ENCODE measurements at regions not wholly inside any gene's neighbourhood (a gene's known extent, or its start where the extent isn't known, plus 50 kb on each side); places are given as distances from the start of the nearest gene placed in this dataset.

- H3K9me3 ChIP-seq (ENCODE audit: low read depth), result no peaks in the 10 kb centered on the region
- no peaks in the 10 kb centered on the region for H3K27me3 ChIP-seq
- no peak overlapping the region for H3K27ac ChIP-seq
- H3K36me3 ChIP-seq, result no peaks in the 10 kb centered on the region
- H3K4me1 ChIP-seq (ENCODE audit: low read depth), result no peaks in the 10 kb centered on the region
- TF ChIP-seq CTCF (IDR thresholded peaks at IDR 0.05; ENCODE audit: low read depth, low read length), result no peak
- no peak for DNase-seq (ENCODE audit: low read depth in 1 of 2, low spot score in 1 of 2)
- no peak overlapping the region for H3K4me3 ChIP-seq
Observed at GRCh38 chr12:14275111-14275510, 90.4 kb upstream of the ATF7IP start.

- TF ChIP-seq CTCF (IDR thresholded peaks at IDR 0.05; ENCODE audit: low read depth, low read length), result no peak
- Histone ChIP-seq H3K4me1 (ENCODE audit: low read depth) (no peaks in the 10 kb centered on the region), H3K36me3 (no peaks in the 10 kb centered on the region), H3K9me3 (ENCODE audit: low read depth) (no peaks in the 10 kb centered on the region), H3K27ac (no peak overlapping the region), H3K27me3 (no peaks in the 10 kb centered on the region), H3K4me3 (no peak overlapping the region)
- DNase-seq (ENCODE audit: low read depth in 1 of 2, low spot score in 1 of 2), result no peak
Observed at GRCh38 chr12:14275886-14276285, 89.6 kb upstream of the ATF7IP start.

- no peak for DNase-seq (ENCODE audit: low read depth in 1 of 2, low spot score in 1 of 2)
- TF ChIP-seq CTCF (IDR thresholded peaks at IDR 0.05; ENCODE audit: low read depth, low read length), result no peak
- Histone ChIP-seq H3K9me3 (ENCODE audit: low read depth) (no peaks in the 10 kb centered on the region), H3K27me3 (no peaks in the 10 kb centered on the region), H3K4me3 (no peak overlapping the region), H3K4me1 (ENCODE audit: low read depth) (peaks cover 1% of the 10 kb centered on the region), H3K27ac (no peak overlapping the region), H3K36me3 (no peaks in the 10 kb centered on the region)
Observed at GRCh38 chr12:14278294-14278953, 87.1 kb upstream of the ATF7IP start.

GRCh38 chr12:14279845-14280244, 85.6 kb upstream of the ATF7IP start:
- TF ChIP-seq CTCF (IDR thresholded peaks at IDR 0.05; ENCODE audit: low read depth, low read length), result no peak
- DNase-seq (ENCODE audit: low read depth in 1 of 2, low spot score in 1 of 2), result no peak
- no peak overlapping the region for H3K4me3 ChIP-seq
- no peaks in the 10 kb centered on the region for H3K9me3 ChIP-seq (ENCODE audit: low read depth)
- H3K27me3 ChIP-seq, result no peaks in the 10 kb centered on the region
- no peak overlapping the region for H3K27ac ChIP-seq
- peaks cover 9% of the 10 kb centered on the region for H3K4me1 ChIP-seq (ENCODE audit: low read depth)
- no peaks in the 10 kb centered on the region for H3K36me3 ChIP-seq

GRCh38 chr12:14280921-14281320, 84.6 kb upstream of the ATF7IP start:
- peaks cover 9% of the 10 kb centered on the region for H3K4me1 ChIP-seq (ENCODE audit: low read depth)
- no peaks in the 10 kb centered on the region for H3K9me3 ChIP-seq (ENCODE audit: low read depth)
- no peak overlapping the region for H3K4me3 ChIP-seq
- H3K36me3 ChIP-seq, result no peaks in the 10 kb centered on the region
- H3K27ac ChIP-seq, result no peak overlapping the region
- no peaks in the 10 kb centered on the region for H3K27me3 ChIP-seq
- TF ChIP-seq CTCF (IDR thresholded peaks at IDR 0.05; ENCODE audit: low read depth, low read length), result no peak
- DNase-seq (ENCODE audit: low read depth in 1 of 2, low spot score in 1 of 2), result no peak
